ENCODE measurements at regions not wholly inside any gene's neighbourhood (a gene's known extent, or its start where the extent isn't known, plus 50 kb on each side); places are given as distances from the start of the nearest gene placed in this dataset.

- H3K4me3 ChIP-seq (ENCODE audit: low read depth, low read length), result no peak overlapping the region
- no peak for DNase-seq (ENCODE audit: low read depth)
- TF ChIP-seq CTCF (IDR thresholded peaks at IDR 0.05; ENCODE audit: low read depth, low read length, missing control alignments), result no peak
Measured at GRCh38 chr4:38275331-38276100, 315.3 kb downstream of the PTTG2 start.

- H3K4me3 ChIP-seq (ENCODE audit: low read depth, low read length), result no peak overlapping the region
- no peak for TF ChIP-seq CTCF (IDR thresholded peaks at IDR 0.05; ENCODE audit: low read depth, low read length, missing control alignments)
- no peak for DNase-seq (ENCODE audit: low read depth)
Measured at GRCh38 chr4:38278255-38278654, 318.1 kb downstream of the PTTG2 start.

GRCh38 chr4:38279077-38279476 lies 318.9 kb downstream of the PTTG2 start:
- no peak overlapping the region for H3K4me3 ChIP-seq (ENCODE audit: low read depth, low read length)
- no peak for DNase-seq (ENCODE audit: low read depth)
- no peak for TF ChIP-seq CTCF (IDR thresholded peaks at IDR 0.05; ENCODE audit: low read depth, low read length, missing control alignments)

- no peak for TF ChIP-seq CTCF (IDR thresholded peaks at IDR 0.05; ENCODE audit: low read depth, low read length, missing control alignments)
- no peak for DNase-seq (ENCODE audit: low read depth)
- no peak overlapping the region for H3K4me3 ChIP-seq (ENCODE audit: low read depth, low read length)
Measured at GRCh38 chr4:38279650-38280322, 319.6 kb downstream of the PTTG2 start.

GRCh38 chr4:38280323-38280706 lies 320.1 kb downstream of the PTTG2 start:
- TF ChIP-seq CTCF (IDR thresholded peaks at IDR 0.05; ENCODE audit: low read depth, low read length, missing control alignments), result no peak
- no peak overlapping the region for H3K4me3 ChIP-seq (ENCODE audit: low read depth, low read length)
- no peak for DNase-seq (ENCODE audit: low read depth)

GRCh38 chr4:38281371-38282071 lies 321.3 kb downstream of the PTTG2 start:
- no peak for TF ChIP-seq CTCF (IDR thresholded peaks at IDR 0.05; ENCODE audit: low read depth, low read length, missing control alignments)
- no peak overlapping the region for H3K4me3 ChIP-seq (ENCODE audit: low read depth, low read length)
- DNase-seq (ENCODE audit: low read depth), result no peak
